ENCODE measurements at regions not wholly inside any gene's neighbourhood (a gene's known extent, or its start where the extent isn't known, plus 50 kb on each side); places are given as distances from the start of the nearest gene placed in this dataset.

GRCh38 chr1:87167157-87167789 is 161.4 kb upstream of the LMO4 start:
- TF ChIP-seq CTCF (IDR thresholded peaks at IDR 0.05; ENCODE audit: extremely low read depth in 1 of 2, insufficient read depth in 1 of 2, low read depth in 1 of 2, low read length in 2 of 2) (no peak), EZH2 (IDR thresholded peaks at IDR 0.05; ENCODE audit: borderline replicate concordance, low read depth, low read length, severe bottlenecking) (no peak), POLR2A (IDR thresholded peaks at IDR 0.05; ENCODE audit: low read depth, low read length) (no peak), POLR2AphosphoS5 (IDR thresholded peaks at IDR 0.05; ENCODE audit: insufficient read depth, low read depth, low read length) (no peak), FOS (IDR thresholded peaks at IDR 0.05; ENCODE audit: borderline replicate concordance, insufficient read depth, low read length) (no peak), JUN (IDR thresholded peaks at IDR 0.05; ENCODE audit: borderline replicate concordance, insufficient read depth, insufficient read length, low read depth) (no peak)
- TF ChIP-seq, protein P1, sequence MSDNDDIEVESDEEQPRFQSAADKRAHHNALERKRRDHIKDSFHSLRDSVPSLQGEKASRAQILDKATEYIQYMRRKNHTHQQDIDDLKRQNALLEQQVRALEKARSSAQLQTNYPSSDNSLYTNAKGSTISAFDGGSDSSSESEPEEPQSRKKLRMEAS (IDR thresholded peaks at IDR 0.05; ENCODE audit: insufficient read depth, insufficient read length) = no peak
